Stimulated activated CD4-positive, alpha-beta T cell treated with anti-CD3 and anti-CD28 coated beads, TNF-alpha, amount 100 ng/mL, for 48 hours (primary cell): ENCODE measurements at regions not wholly inside any gene's neighbourhood (a gene's known extent, or its start where the extent isn't known, plus 50 kb on each side); places are given as distances from the start of the nearest gene placed in this dataset.
"Not testable (repeated sequence)": the region's sequence is repeated elsewhere in the genome, so short reads cannot be mapped to it uniquely, and the experiment has no call there.

Experiments used
- DNase-seq, 3 donors: peaks; one replicate each; pipeline ENCODE4 v3.0.0-alpha.2; 2020; ENCODE audit warnings: low read depth in 3 of 3

- not testable (repeated sequence) for DNase-seq
Observed at GRCh38 chr7:113600428-113600827, 318.4 kb downstream of the PPP1R3A start.

- not testable (repeated sequence) for DNase-seq
Observed at GRCh38 chr7:113593455-113593854, 325.4 kb downstream of the PPP1R3A start.

- DNase-seq: not testable (repeated sequence)
Observed at GRCh38 chr7:113592924-113593323, 325.9 kb downstream of the PPP1R3A start.

- DNase-seq: no peak
Observed at GRCh38 chr7:113582471-113582870, 336.3 kb downstream of the PPP1R3A start.

- not testable (repeated sequence) for DNase-seq
Observed at GRCh38 chr7:113563257-113563656, 355.6 kb downstream of the PPP1R3A start.

GRCh38 chr7:113562801-113563200 lies 356.0 kb downstream of the PPP1R3A start:
- DNase-seq: no peak

GRCh38 chr7:113562242-113562641 lies 356.6 kb downstream of the PPP1R3A start:
- DNase-seq: no peak

GRCh38 chr7:113561446-113561845 lies 357.4 kb downstream of the PPP1R3A start:
- DNase-seq: no peak

- no peak for DNase-seq
Observed at GRCh38 chr7:113550966-113551365, 367.8 kb downstream of the PPP1R3A start.

GRCh38 chr7:113548561-113548960 lies 370.2 kb downstream of the PPP1R3A start:
- DNase-seq: no peak

- no peak for DNase-seq
Observed at GRCh38 chr7:113548137-113548536, 370.7 kb downstream of the PPP1R3A start.

- DNase-seq: no peak
Observed at GRCh38 chr7:113521468-113521867, 397.3 kb downstream of the PPP1R3A start.

- DNase-seq: no peak
Observed at GRCh38 chr7:113519472-113519871, 399.3 kb downstream of the PPP1R3A start.

- DNase-seq: no peak
Observed at GRCh38 chr7:113504691-113505090, 386.3 kb upstream of the SMIM30 start.

- no peak for DNase-seq
Observed at GRCh38 chr7:113504142-113504541, 385.8 kb upstream of the SMIM30 start.

GRCh38 chr7:113496586-113496985 lies 378.2 kb upstream of the SMIM30 start:
- not testable (repeated sequence) for DNase-seq

- DNase-seq: not testable (repeated sequence)
Observed at GRCh38 chr7:113494797-113495566, 376.6 kb upstream of the SMIM30 start.

GRCh38 chr7:113491305-113491704 lies 373.0 kb upstream of the SMIM30 start:
- no peak for DNase-seq

GRCh38 chr7:113487925-113488731 lies 369.8 kb upstream of the SMIM30 start:
- no peak for DNase-seq

- DNase-seq: no peak
Observed at GRCh38 chr7:113486548-113486947, 368.2 kb upstream of the SMIM30 start.

- DNase-seq: no peak
Observed at GRCh38 chr7:113483657-113484056, 365.3 kb upstream of the SMIM30 start.

- DNase-seq: no peak
Observed at GRCh38 chr7:113480537-113480936, 362.2 kb upstream of the SMIM30 start.
